GM21717 (cell line): ENCODE measurements at regions not wholly inside any gene's neighbourhood (a gene's known extent, or its start where the extent isn't known, plus 50 kb on each side); places are given as distances from the start of the nearest gene placed in this dataset.
A peak's percentile ranks its signal among the peaks of the same experiment; 100 is the strongest.

Source experiments
- ATAC-seq: cut with Tn5 transposase; IDR thresholded peaks from one replicate; pipeline ENCODE4 v1.9.1; 2021; ENCODE audit warnings: mild to moderate bottlenecking, moderate library complexity; ENCODE audit not compliant: unreplicated experiment

- no peak for ATAC-seq
Measured at GRCh38 chr11:8340296-8340695, 76.6 kb upstream of the LMO1 start.

GRCh38 chr11:8339592-8340022 lies 75.9 kb upstream of the LMO1 start:
- ATAC-seq, result no peak

- ATAC-seq, result no peak
Measured at GRCh38 chr11:8338138-8338537, 74.5 kb upstream of the LMO1 start.

- no peak for ATAC-seq
Measured at GRCh38 chr11:8337130-8337795, 73.6 kb upstream of the LMO1 start.

- ATAC-seq, result no peak
Measured at GRCh38 chr11:8336356-8337129, 72.9 kb upstream of the LMO1 start.

GRCh38 chr11:8335683-8336082 lies 72.0 kb upstream of the LMO1 start:
- ATAC-seq, result no peak

GRCh38 chr11:8335186-8335585 lies 71.5 kb upstream of the LMO1 start:
- ATAC-seq, result no peak

- no peak for ATAC-seq
Measured at GRCh38 chr11:8333811-8334401, 70.2 kb upstream of the LMO1 start.

GRCh38 chr11:8333376-8333775 lies 69.7 kb upstream of the LMO1 start:
- ATAC-seq, result no peak

- no peak for ATAC-seq
Measured at GRCh38 chr11:8332891-8333290, 69.2 kb upstream of the LMO1 start.

GRCh38 chr11:8332196-8332595 lies 68.5 kb upstream of the LMO1 start:
- no peak for ATAC-seq

GRCh38 chr11:8331767-8332166 lies 68.1 kb upstream of the LMO1 start:
- ATAC-seq, result no peak

GRCh38 chr11:8330896-8331295 lies 67.2 kb upstream of the LMO1 start:
- no peak for ATAC-seq

- ATAC-seq, result no peak
Measured at GRCh38 chr11:8330404-8330803, 66.7 kb upstream of the LMO1 start.

GRCh38 chr11:8329847-8330361 lies 66.2 kb upstream of the LMO1 start:
- no peak for ATAC-seq

- ATAC-seq, result no peak
Measured at GRCh38 chr11:8329336-8329735, 65.7 kb upstream of the LMO1 start.

GRCh38 chr11:8328848-8329330 lies 65.2 kb upstream of the LMO1 start:
- ATAC-seq, result peak; percentile 68

GRCh38 chr11:8328231-8328794 lies 64.6 kb upstream of the LMO1 start:
- peak; percentile 3 for ATAC-seq

- ATAC-seq, result peak; percentile 58
Measured at GRCh38 chr11:8327761-8328192, 64.1 kb upstream of the LMO1 start.

- no peak for ATAC-seq
Measured at GRCh38 chr11:8326337-8326736, 62.7 kb upstream of the LMO1 start.

- no peak for ATAC-seq
Measured at GRCh38 chr11:8325591-8326304, 62.1 kb upstream of the LMO1 start.
